H9 (cell line): ENCODE measurements at regions not wholly inside any gene's neighbourhood (a gene's known extent, or its start where the extent isn't known, plus 50 kb on each side); places are given as distances from the start of the nearest gene placed in this dataset.

Experiments used
- DNase-seq: peaks from one replicate; pipeline ENCODE4 v3.0.0-alpha.2; 2017
- H2AFZ ChIP-seq: one replicate; pipeline ENCODE4 v1.6.1; 2013; ENCODE audit warnings: mild to moderate bottlenecking, low read length, control low read depth, moderate library complexity
- H2AK5ac ChIP-seq: 2 replicates; pipeline ENCODE4 v1.6.1; 2013; ENCODE audit warnings: low read length, control low read depth, mixed read lengths; ENCODE audit not compliant: insufficient read length
- H2BK120ac ChIP-seq: one replicate; pipeline ENCODE4 v1.6.1; 2013; ENCODE audit warnings: low read depth, mild to moderate bottlenecking, low read length, control low read depth, inconsistent platforms; ENCODE audit not compliant: poor library complexity, severe bottlenecking
- H2BK12ac ChIP-seq: 2 replicates; pipeline ENCODE4 v1.6.1; 2013; ENCODE audit warnings: low read length, control low read depth, mixed read lengths, low read depth; ENCODE audit not compliant: insufficient read length
- H2BK15ac ChIP-seq: 2 replicates; pipeline ENCODE4 v1.6.1; 2013; ENCODE audit warnings: low read depth, low read length, control low read depth
- H2BK20ac ChIP-seq: one replicate; pipeline ENCODE4 v1.6.1; 2013; ENCODE audit warnings: low read depth, mild to moderate bottlenecking, low read length, control low read depth, inconsistent platforms; ENCODE audit not compliant: poor library complexity, severe bottlenecking
- H2BK5ac ChIP-seq: 2 replicates; pipeline ENCODE4 v1.6.1; 2013; ENCODE audit warnings: low read length, control low read depth, mixed read lengths; ENCODE audit not compliant: insufficient read length
- H3K14ac ChIP-seq: 2 replicates; pipeline ENCODE4 v1.6.1; 2013; ENCODE audit warnings: low read length, control low read depth; ENCODE audit not compliant: insufficient read depth
- H3K18ac ChIP-seq: 2 replicates; pipeline ENCODE4 v1.6.1; 2013; ENCODE audit warnings: low read depth, mild to moderate bottlenecking, mixed read lengths, low read length, control low read depth; ENCODE audit not compliant: insufficient read length
- H3K23ac ChIP-seq: 2 replicates; pipeline ENCODE4 v1.6.1; 2013; ENCODE audit warnings: low read length, control low read depth, mixed read lengths, low read depth; ENCODE audit not compliant: insufficient read length
- H3K23me2 ChIP-seq: 2 replicates; pipeline ENCODE4 v1.6.1; 2013; ENCODE audit warnings: low read depth, mild to moderate bottlenecking, mixed read lengths, low read length, control low read depth; ENCODE audit not compliant: insufficient read length, poor library complexity, severe bottlenecking
- H3K27ac ChIP-seq: 2 replicates; pipeline ENCODE4 v1.5.1; 2013; ENCODE audit warnings: low read length, control low read depth, mixed read lengths, low read depth; ENCODE audit not compliant: insufficient read length
- H3K27me3 ChIP-seq: 2 replicates; pipeline ENCODE4 v1.6.1; 2013; ENCODE audit warnings: low read length, control low read depth, inconsistent platforms; ENCODE audit not compliant: insufficient read depth
- H3K4ac ChIP-seq: 2 replicates; pipeline ENCODE4 v1.6.1; 2013; ENCODE audit warnings: low read depth, mild to moderate bottlenecking, control low read depth, inconsistent platforms, low read length, moderate library complexity
- H3K4me1 ChIP-seq: 2 replicates; pipeline ENCODE4 v1.6.1; 2013; ENCODE audit warnings: low read length, control low read depth, inconsistent platforms; ENCODE audit not compliant: insufficient read depth
- H3K4me2 ChIP-seq: 2 replicates; pipeline ENCODE4 v1.6.1; 2013; ENCODE audit warnings: low read length, control low read depth, mixed read lengths; ENCODE audit not compliant: insufficient read length, insufficient read depth
- H3K56ac ChIP-seq: 2 replicates; pipeline ENCODE4 v1.6.1; 2013; ENCODE audit warnings: low read depth, mild to moderate bottlenecking, mixed read lengths, low read length, control low read depth; ENCODE audit not compliant: insufficient read length
- H3K79me1 ChIP-seq: 2 replicates; pipeline ENCODE4 v1.6.1; 2013; ENCODE audit warnings: low read depth, mild to moderate bottlenecking, moderate library complexity, low read length, control low read depth, inconsistent platforms; ENCODE audit not compliant: insufficient read depth, poor library complexity, severe bottlenecking
- H3K79me2 ChIP-seq: 2 replicates; pipeline ENCODE4 v1.6.1; 2013; ENCODE audit warnings: low read length, control low read depth, inconsistent platforms; ENCODE audit not compliant: insufficient read depth
- H3K9ac ChIP-seq: 2 replicates; pipeline ENCODE4 v1.6.1; 2013; ENCODE audit warnings: low read length, control low read depth, mixed read lengths; ENCODE audit not compliant: insufficient read length; ENCODE audit errors: extremely low read depth
- H3K9me3 ChIP-seq: one replicate; pipeline ENCODE4 v1.6.1; 2013; ENCODE audit warnings: low read depth, low read length, inconsistent platforms; ENCODE audit not compliant: control insufficient read depth
- H3T11ph ChIP-seq: one replicate; pipeline ENCODE4 v1.6.1; 2013; ENCODE audit warnings: mild to moderate bottlenecking, low read length, control low read depth, inconsistent platforms
- H4K20me1 ChIP-seq: one replicate; pipeline ENCODE4 v1.6.1; 2013; ENCODE audit not compliant: control insufficient read depth, insufficient read length, insufficient read depth
- H4K5ac ChIP-seq: 2 replicates; pipeline ENCODE4 v1.6.1; 2013; ENCODE audit warnings: low read depth, mild to moderate bottlenecking, mixed read lengths, low read length, control low read depth; ENCODE audit not compliant: insufficient read length
- H4K8ac ChIP-seq: replicated peaks from 2 replicates; pipeline ENCODE4 v1.6.1; 2013; ENCODE audit warnings: low read length, control low read depth, mixed read lengths, low read depth; ENCODE audit not compliant: insufficient read length
- H4K91ac ChIP-seq: 2 replicates; pipeline ENCODE4 v1.6.1; 2013; ENCODE audit warnings: low read depth, mild to moderate bottlenecking, moderate library complexity, mixed read lengths, low read length, control low read depth; ENCODE audit not compliant: insufficient read length
- H3K27ac Mint-ChIP-seq, 3 experiments: 2 replicates in 2 of 3; 3 replicates in 1 of 3; pipeline ENCODE4 v1.8.0; 2020 to 2021; ENCODE audit warnings: mixed read lengths in 3 of 3, mild to moderate bottlenecking in 1 of 3, moderate library complexity in 1 of 3
- H3K27me3 Mint-ChIP-seq: 2 replicates; pipeline ENCODE4 v1.8.0; 2021; ENCODE audit warnings: low read depth, mild to moderate bottlenecking, moderate library complexity, mixed read lengths
- H3K36me3 Mint-ChIP-seq, 3 experiments: 2 replicates in 2 of 3; 3 replicates in 1 of 3; pipeline ENCODE4 v1.8.0; 2020 to 2021; ENCODE audit warnings: low read depth in 3 of 3, mixed read lengths in 3 of 3; ENCODE audit not compliant: insufficient read depth in 1 of 3
- H3K4me1 Mint-ChIP-seq, 2 experiments: 2 replicates each; pipeline ENCODE4 v1.8.0; 2020; ENCODE audit warnings: mixed read lengths in 2 of 2
- H3K4me3 Mint-ChIP-seq, 2 experiments: 2 replicates in 1 of 2; 3 replicates in 1 of 2; pipeline ENCODE4 v1.8.0; 2020 to 2021; ENCODE audit warnings: mild to moderate bottlenecking in 2 of 2, mixed read lengths in 2 of 2, moderate library complexity in 1 of 2
- H3K9me3 Mint-ChIP-seq, 2 experiments: 2 replicates in 1 of 2; 3 replicates in 1 of 2; pipeline ENCODE4 v1.8.0; 2020; ENCODE audit warnings: mild to moderate bottlenecking in 2 of 2, mixed read lengths in 2 of 2, moderate library complexity in 1 of 2
- WGBS: extraction: QIAGEN DNeasy Blood & Tissue Kit; methylation state at CpG from one replicate; pipeline ENCODE4 v1.1.7; 2013; ENCODE audit warnings: missing lambda C conversion rate, low lambda C conversion rate, mixed read lengths; ENCODE audit not compliant: insufficient read length; ENCODE audit errors: extremely low coverage; 5-methylcytosine and 5-hydroxymethylcytosine counted together
- TF ChIP-seq, protein P1 (sequence below): fragments of 200-600 bp; sonication (generic); conservative IDR thresholded peaks from 3 replicates; pipeline ENCODE4 v1.8.0; 2021; ENCODE audit warnings: antibody characterized with exemption, mild to moderate bottlenecking

DNA sequence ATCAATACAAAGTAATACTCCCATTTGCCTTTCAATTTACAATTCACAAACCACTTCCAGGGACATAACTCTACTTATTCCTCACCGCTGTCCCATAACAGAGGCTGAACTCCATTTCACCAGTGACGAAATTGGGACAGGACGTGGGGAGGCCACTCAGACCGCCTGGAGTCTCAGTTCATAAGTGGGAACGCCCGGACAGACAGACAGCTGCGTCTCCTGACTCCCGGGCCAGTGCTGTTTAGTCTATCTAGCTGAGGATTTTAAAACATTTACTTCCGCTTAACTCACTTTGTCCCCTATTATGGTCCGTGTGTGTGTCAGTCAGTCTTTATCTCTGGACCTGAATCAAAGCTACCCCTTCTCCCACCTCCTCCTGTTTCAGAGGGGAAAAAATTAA lies 67.4 kb upstream of the ZNF438 start:
- H3K23me2 ChIP-seq, result no peaks in the 10 kb centered on the region
- no peak for DNase-seq
- no peak overlapping the region for H3K9ac ChIP-seq
- H2AFZ ChIP-seq, result no peak overlapping the region
- no peaks in the 10 kb centered on the region for H3K4me1 ChIP-seq
- no peak overlapping the region for H3K14ac ChIP-seq
- no peaks in the 10 kb centered on the region; the same call in 1 of the 2 replicates for H3K27me3 Mint-ChIP-seq
- H2BK12ac ChIP-seq, result no peak overlapping the region
- H3K4me2 ChIP-seq, result no peak overlapping the region
- H2BK15ac ChIP-seq, result no peak overlapping the region
- no peak overlapping the region; a peak in 1 of 7 replicates for H3K27ac Mint-ChIP-seq
- H3K79me1 ChIP-seq, result no peaks in the 10 kb centered on the region
- H2BK5ac ChIP-seq, result no peak overlapping the region
- H3K56ac ChIP-seq, result no peak overlapping the region
- no peaks in the 10 kb centered on the region for H3K36me3 Mint-ChIP-seq
- no peaks in the 10 kb centered on the region for H3K9me3 ChIP-seq
- H3K27ac ChIP-seq, result no peak overlapping the region
- TF ChIP-seq, protein P1, sequence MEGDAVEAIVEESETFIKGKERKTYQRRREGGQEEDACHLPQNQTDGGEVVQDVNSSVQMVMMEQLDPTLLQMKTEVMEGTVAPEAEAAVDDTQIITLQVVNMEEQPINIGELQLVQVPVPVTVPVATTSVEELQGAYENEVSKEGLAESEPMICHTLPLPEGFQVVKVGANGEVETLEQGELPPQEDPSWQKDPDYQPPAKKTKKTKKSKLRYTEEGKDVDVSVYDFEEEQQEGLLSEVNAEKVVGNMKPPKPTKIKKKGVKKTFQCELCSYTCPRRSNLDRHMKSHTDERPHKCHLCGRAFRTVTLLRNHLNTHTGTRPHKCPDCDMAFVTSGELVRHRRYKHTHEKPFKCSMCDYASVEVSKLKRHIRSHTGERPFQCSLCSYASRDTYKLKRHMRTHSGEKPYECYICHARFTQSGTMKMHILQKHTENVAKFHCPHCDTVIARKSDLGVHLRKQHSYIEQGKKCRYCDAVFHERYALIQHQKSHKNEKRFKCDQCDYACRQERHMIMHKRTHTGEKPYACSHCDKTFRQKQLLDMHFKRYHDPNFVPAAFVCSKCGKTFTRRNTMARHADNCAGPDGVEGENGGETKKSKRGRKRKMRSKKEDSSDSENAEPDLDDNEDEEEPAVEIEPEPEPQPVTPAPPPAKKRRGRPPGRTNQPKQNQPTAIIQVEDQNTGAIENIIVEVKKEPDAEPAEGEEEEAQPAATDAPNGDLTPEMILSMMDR, result no peak
- no peak overlapping the region for H2BK120ac ChIP-seq
- H3K9me3 Mint-ChIP-seq, result peaks cover 0 to 2% of the 10 kb centered on the region in 2 experiments; a peak in 2 of 5 replicates
- H2BK20ac ChIP-seq, result no peak overlapping the region
- H3K4ac ChIP-seq, result no peak overlapping the region
- no CpG with 5 or more reads among the region's 10 CpGs for WGBS
- H3K4me3 Mint-ChIP-seq, result no peak overlapping the region
- H3K27me3 ChIP-seq, result no peaks in the 10 kb centered on the region
- no peaks in the 10 kb centered on the region for H4K20me1 ChIP-seq
- H3T11ph ChIP-seq, result no peak overlapping the region
- H3K23ac ChIP-seq, result no peak overlapping the region
- no peaks in the 10 kb centered on the region for H3K79me2 ChIP-seq
- H4K8ac ChIP-seq, result no peak overlapping the region
- no peak overlapping the region for H4K5ac ChIP-seq
- no peak overlapping the region for H3K18ac ChIP-seq
- peaks cover 4 to 14% of the 10 kb centered on the region in 2 experiments; a peak in 3 of 4 replicates for H3K4me1 Mint-ChIP-seq
- H2AK5ac ChIP-seq, result no peak overlapping the region
- H4K91ac ChIP-seq, result no peak overlapping the region
